Activated naive CD4-positive, alpha-beta T cell treated with anti-CD3 and anti-CD28 coated beads for 36 hours (primary cell): ENCODE measurements at regions not wholly inside any gene's neighbourhood (a gene's known extent, or its start where the extent isn't known, plus 50 kb on each side); places are given as distances from the start of the nearest gene placed in this dataset.

ENCODE experiments used
- CTCF ChIA-PET: fragments of 350-600 bp; sonication (Branson Sonifier 250); formaldehyde crosslinking; loops from one replicate; lab custom pipeline; 2021; ENCODE audit warnings: antibody characterized with exemption; lab: Charles Lee
- DNase-seq: peaks from one replicate; pipeline ENCODE4 v3.0.0-alpha.2; 2020
- H3K27ac Mint-ChIP-seq: one replicate; pipeline ENCODE4 v1.8.0; 2021; ENCODE audit warnings: mild to moderate bottlenecking, mixed read lengths
- H3K27me3 Mint-ChIP-seq: one replicate; pipeline ENCODE4 v1.8.0; 2021; ENCODE audit warnings: low read depth, mixed read lengths
- H3K36me3 Mint-ChIP-seq: one replicate; pipeline ENCODE4 v1.8.0; 2021; ENCODE audit warnings: low read depth, mixed read lengths
- H3K4me1 Mint-ChIP-seq: one replicate; pipeline ENCODE4 v1.8.0; 2021; ENCODE audit warnings: low read depth, mixed read lengths
- H3K4me3 Mint-ChIP-seq: one replicate; pipeline ENCODE4 v1.8.0; 2021; ENCODE audit warnings: mild to moderate bottlenecking, moderate library complexity, mixed read lengths
- H3K9me3 Mint-ChIP-seq: one replicate; pipeline ENCODE4 v1.8.0; 2021; ENCODE audit warnings: mixed read lengths
- intact Hi-C: fragments of 100-400 bp; cut with micrococcal nuclease; formaldehyde crosslinking; loops from one replicate; pipeline ENCODE4 v1.15.1; 2023

GRCh38 chr16:87178977-87179376 lies 138.2 kb downstream of the C16orf95 start:
- Mint-ChIP-seq H3K27me3 (peaks cover 15% of the 10 kb centered on the region), H3K36me3 (no peaks in the 10 kb centered on the region), H3K4me3 (no peak overlapping the region), H3K4me1 (no peaks in the 10 kb centered on the region), H3K27ac (no peak overlapping the region), H3K9me3 (no peaks in the 10 kb centered on the region)
- CTCF ChIA-PET, result no interaction called here
- no peak for DNase-seq
- intact Hi-C loops, result no loop called here

DNA sequence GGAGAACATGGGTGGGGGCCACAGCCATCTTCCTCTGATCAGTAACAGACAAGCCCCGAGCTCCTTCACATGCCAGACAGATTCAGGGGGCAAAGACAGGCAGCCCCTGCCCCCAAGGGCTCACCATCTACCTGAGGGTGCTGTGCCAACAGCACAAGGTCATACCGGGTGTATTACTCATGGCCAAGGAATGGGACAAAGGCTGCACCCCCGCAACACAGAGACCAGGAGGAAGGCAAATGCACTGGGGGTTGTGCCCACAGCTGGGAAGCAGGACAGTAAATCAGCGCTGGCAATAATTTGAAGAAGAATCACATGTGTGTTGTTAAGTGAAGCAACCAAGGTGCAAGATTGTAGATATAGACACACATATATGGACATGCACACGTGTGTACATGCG lies 137.1 kb downstream of the C16orf95 start:
- Mint-ChIP-seq H3K36me3 (no peaks in the 10 kb centered on the region), H3K4me3 (no peak overlapping the region), H3K27ac (no peak overlapping the region), H3K9me3 (no peaks in the 10 kb centered on the region), H3K4me1 (no peaks in the 10 kb centered on the region), H3K27me3 (peaks cover 15% of the 10 kb centered on the region)
- intact Hi-C loops, result no loop called here
- CTCF ChIA-PET, result no interaction called here
- DNase-seq, result no peak

DNA sequence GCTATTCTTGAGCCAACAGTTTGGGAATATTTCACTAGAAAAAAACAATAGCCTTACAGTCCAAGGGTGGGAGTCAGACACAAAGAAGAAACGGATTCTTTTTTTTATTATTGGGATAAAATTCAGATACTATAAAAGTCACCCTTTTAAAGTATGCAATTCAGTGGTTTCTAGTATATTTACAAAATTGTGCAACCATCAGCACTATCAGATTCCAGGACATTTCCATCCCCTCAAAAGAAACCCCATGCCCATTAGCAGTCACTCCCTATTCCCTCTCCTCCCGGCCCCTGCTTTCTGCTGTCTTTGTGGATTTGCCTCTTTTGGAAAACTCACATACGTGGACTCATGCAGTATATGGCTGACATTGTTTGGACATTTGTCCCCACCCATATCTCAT lies 134.4 kb downstream of the C16orf95 start:
- intact Hi-C loops, result no loop called here
- DNase-seq, result no peak
- Mint-ChIP-seq H3K27ac (no peak overlapping the region), H3K9me3 (peaks cover 10% of the 10 kb centered on the region), H3K4me1 (no peaks in the 10 kb centered on the region), H3K27me3 (peaks cover 8% of the 10 kb centered on the region), H3K36me3 (no peaks in the 10 kb centered on the region), H3K4me3 (no peak overlapping the region)
- CTCF ChIA-PET, result no interaction called here

DNA sequence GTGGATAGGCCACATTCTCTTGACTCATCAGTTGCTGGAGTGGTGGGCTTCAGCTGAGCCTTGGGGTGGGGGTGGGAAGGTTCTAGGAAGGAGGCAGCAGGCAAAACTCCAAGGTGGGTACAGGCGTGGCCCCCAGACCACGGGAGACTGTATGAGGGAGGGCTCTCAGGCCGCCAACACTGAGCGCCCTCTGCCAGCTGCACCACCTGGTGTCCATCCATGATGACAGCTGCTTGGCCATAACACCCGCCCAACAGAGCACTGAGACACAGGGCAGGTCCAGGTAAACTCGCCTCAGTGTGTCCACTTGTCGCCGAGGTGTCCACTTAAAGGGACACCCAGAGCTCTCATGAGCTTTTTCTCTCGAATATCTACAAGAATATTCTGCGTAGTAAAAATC lies 133.5 kb downstream of the C16orf95 start:
- H3K36me3 Mint-ChIP-seq, result no peaks in the 10 kb centered on the region
- no peaks in the 10 kb centered on the region for H3K4me1 Mint-ChIP-seq
- H3K27ac Mint-ChIP-seq, result no peak overlapping the region
- intact Hi-C loops, result no loop called here
- no peak for DNase-seq
- H3K4me3 Mint-ChIP-seq, result no peak overlapping the region
- peaks cover 4% of the 10 kb centered on the region for H3K27me3 Mint-ChIP-seq
- CTCF ChIA-PET, result no interaction called here
- H3K9me3 Mint-ChIP-seq, result peaks cover 14% of the 10 kb centered on the region

DNA sequence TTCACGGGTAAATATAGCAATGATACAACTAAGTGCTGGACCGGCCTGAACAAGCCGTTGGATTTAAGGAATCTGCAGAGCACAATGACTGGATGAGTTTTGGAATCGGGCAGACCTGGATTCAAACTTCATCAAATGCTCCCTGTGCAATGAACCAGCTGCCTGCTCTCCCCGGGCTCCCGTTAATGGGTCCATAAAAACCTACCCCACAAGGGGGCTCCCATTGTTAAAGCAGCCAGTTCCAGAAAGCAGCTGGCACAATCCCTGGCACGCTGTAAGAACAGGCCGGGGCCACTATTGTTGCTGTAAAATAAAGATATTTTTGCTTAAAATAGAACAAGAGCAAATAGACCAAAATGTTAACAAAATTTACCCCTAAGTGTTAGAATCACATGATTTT lies 131.9 kb downstream of the C16orf95 start:
- intact Hi-C loops, result no loop called here
- Mint-ChIP-seq H3K4me3 (no peak overlapping the region), H3K4me1 (no peaks in the 10 kb centered on the region), H3K27ac (no peak overlapping the region), H3K36me3 (no peaks in the 10 kb centered on the region), H3K9me3 (peaks cover 18% of the 10 kb centered on the region), H3K27me3 (no peaks in the 10 kb centered on the region)
- CTCF ChIA-PET, result no interaction called here
- DNase-seq, result no peak

GRCh38 chr16:87185983-87186382 lies 131.2 kb downstream of the C16orf95 start:
- Mint-ChIP-seq H3K27me3 (no peaks in the 10 kb centered on the region), H3K9me3 (peaks cover 21% of the 10 kb centered on the region), H3K36me3 (no peaks in the 10 kb centered on the region), H3K4me3 (no peak overlapping the region), H3K27ac (no peak overlapping the region), H3K4me1 (no peaks in the 10 kb centered on the region)
- CTCF ChIA-PET, result no interaction called here
- DNase-seq, result no peak
- intact Hi-C loops, result no loop called here

DNA sequence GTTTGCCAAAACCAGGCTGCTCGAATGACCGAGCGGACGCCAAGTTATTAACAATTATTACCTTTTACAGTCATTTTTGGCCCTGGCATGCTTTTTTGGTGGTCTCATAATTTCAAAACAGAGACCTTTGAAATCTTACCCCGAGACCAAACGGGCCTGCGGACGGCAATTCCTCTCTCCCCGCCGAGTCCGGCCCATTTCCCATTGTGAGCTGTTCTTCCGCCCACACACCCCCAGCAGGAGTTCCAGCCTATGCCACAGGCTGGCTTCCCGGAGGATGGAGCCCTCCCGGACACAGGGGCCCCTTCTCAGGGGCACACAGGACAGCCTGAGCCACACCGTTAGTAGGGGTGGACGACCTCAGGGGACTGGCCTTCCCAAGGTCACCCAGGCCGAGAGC lies 130.7 kb downstream of the C16orf95 start:
- Mint-ChIP-seq H3K4me3 (no peak overlapping the region), H3K27me3 (no peaks in the 10 kb centered on the region), H3K36me3 (no peaks in the 10 kb centered on the region), H3K27ac (no peak overlapping the region), H3K9me3 (peaks cover 21% of the 10 kb centered on the region), H3K4me1 (no peaks in the 10 kb centered on the region)
- no peak for DNase-seq
- CTCF ChIA-PET, result no interaction called here
- intact Hi-C loops, result no loop called here

GRCh38 chr16:87186876-87187533 lies 130.2 kb downstream of the C16orf95 start:
- Mint-ChIP-seq H3K36me3 (no peaks in the 10 kb centered on the region), H3K9me3 (peaks cover 21% of the 10 kb centered on the region), H3K27ac (no peak overlapping the region), H3K4me1 (no peaks in the 10 kb centered on the region), H3K27me3 (no peaks in the 10 kb centered on the region), H3K4me3 (no peak overlapping the region)
- CTCF ChIA-PET, result no interaction called here
- no peak for DNase-seq
- intact Hi-C loops, result no loop called here

GRCh38 chr16:87188104-87188503 lies 129.1 kb downstream of the C16orf95 start:
- Mint-ChIP-seq H3K9me3 (peaks cover 21% of the 10 kb centered on the region), H3K4me1 (no peaks in the 10 kb centered on the region), H3K27me3 (no peaks in the 10 kb centered on the region), H3K4me3 (no peak overlapping the region), H3K36me3 (no peaks in the 10 kb centered on the region), H3K27ac (no peak overlapping the region)
- intact Hi-C loops, result no loop called here
- no peak for DNase-seq
- CTCF ChIA-PET, result no interaction called here

GRCh38 chr16:87189426-87189825 lies 127.8 kb downstream of the C16orf95 start:
- Mint-ChIP-seq H3K4me3 (no peak overlapping the region), H3K4me1 (no peaks in the 10 kb centered on the region), H3K27me3 (no peaks in the 10 kb centered on the region), H3K36me3 (no peaks in the 10 kb centered on the region), H3K9me3 (peaks cover 21% of the 10 kb centered on the region), H3K27ac (no peak overlapping the region)
- DNase-seq, result no peak
- CTCF ChIA-PET, result no interaction called here
- intact Hi-C loops, result no loop called here

- Mint-ChIP-seq H3K36me3 (no peaks in the 10 kb centered on the region), H3K9me3 (peaks cover 21% of the 10 kb centered on the region), H3K4me1 (no peaks in the 10 kb centered on the region), H3K27me3 (no peaks in the 10 kb centered on the region), H3K27ac (no peak overlapping the region), H3K4me3 (no peak overlapping the region)
- DNase-seq, result no peak
- CTCF ChIA-PET, result no interaction called here
- intact Hi-C loops, result no loop called here
These were observed 126.6 kb downstream of the C16orf95 start for GRCh38 chr16:87190288-87191230.

DNA sequence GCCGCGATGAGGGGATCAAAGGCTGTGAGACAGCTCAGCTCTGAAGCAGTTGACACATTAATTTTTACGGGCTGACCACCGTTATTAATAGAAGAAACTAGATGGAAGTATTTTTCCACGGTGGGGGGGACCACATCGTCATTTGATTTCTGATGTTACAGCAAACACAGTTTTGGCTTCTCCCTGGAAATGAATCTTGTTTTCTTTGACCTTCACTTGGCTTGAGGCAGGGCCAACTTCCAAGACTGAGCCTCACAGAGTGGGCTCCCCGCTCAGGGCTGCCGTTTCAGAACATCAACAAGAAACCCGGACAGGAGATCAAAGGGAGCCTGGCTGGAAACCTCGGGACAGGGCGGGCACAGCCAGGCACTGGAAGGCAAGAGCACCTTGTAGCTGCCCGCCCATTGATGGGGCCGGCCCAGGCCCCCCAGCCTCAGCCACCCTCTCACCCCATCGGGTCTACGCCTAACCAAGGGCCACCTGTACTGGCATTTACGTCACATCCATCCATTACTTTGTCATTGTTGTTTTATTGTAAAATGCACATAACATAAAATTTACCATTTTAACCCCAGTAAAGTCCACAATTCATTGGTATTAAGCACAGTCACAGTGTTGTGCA lies 124.6 kb downstream of the C16orf95 start:
- Mint-ChIP-seq H3K36me3 (no peaks in the 10 kb centered on the region), H3K4me1 (no peaks in the 10 kb centered on the region), H3K9me3 (peaks cover 13% of the 10 kb centered on the region), H3K4me3 (no peak overlapping the region), H3K27ac (no peak overlapping the region), H3K27me3 (no peaks in the 10 kb centered on the region)
- intact Hi-C loops, result no loop called here
- CTCF ChIA-PET, result interaction anchor here (0.6 kb wide), 1 partner anchor 77 kb away, joined by 3 read pairs; no protein-coding TSS in a partner anchor
- DNase-seq, result no peak
